ENCODE measurements at regions not wholly inside any gene's neighbourhood (a gene's known extent, or its start where the extent isn't known, plus 50 kb on each side); places are given as distances from the start of the nearest gene placed in this dataset.
"Not testable (repeated sequence)": the region's sequence is repeated elsewhere in the genome, so short reads cannot be mapped to it uniquely, and the experiment has no call there.

- no peak for TF ChIP-seq RAD21 (IDR thresholded peaks at IDR 0.05)
- H3K27me3 ChIP-seq (ENCODE audit: control insufficient read depth in 4 of 4, insufficient read depth in 4 of 4, low read length in 3 of 4) = no peaks in the 10 kb centered on the region
- no peak overlapping the region for H3K4me3 ChIP-seq (ENCODE audit: low read depth in 1 of 3, low read length in 3 of 3)
- no peak for DNase-seq (ENCODE audit: low spot score)
- H3K36me3 ChIP-seq (ENCODE audit: control insufficient read depth in 4 of 4, insufficient read depth in 3 of 4, low read depth in 1 of 4, low read length in 3 of 4) = no peaks in the 10 kb centered on the region
- H3K4me1 ChIP-seq (ENCODE audit: control insufficient read depth in 4 of 4, insufficient read depth in 4 of 4, low read length in 3 of 4) = no peaks in the 10 kb centered on the region
- H3K9me3 ChIP-seq (ENCODE audit: control insufficient read depth in 4 of 4, low read length in 3 of 4) = no peaks in the 10 kb centered on the region
- no peak overlapping the region for H3K9ac ChIP-seq (ENCODE audit: low read depth in 1 of 2, low read length in 2 of 2)
- no peak overlapping the region for H3K27ac ChIP-seq (ENCODE audit: low read depth in 1 of 2, low read length in 2 of 2)
- WGBS = 72% methylated on average over 2 of the region's 2 CpGs
Measured at GRCh38 chr3:145089337-145089736, 1071.6 kb downstream of the PLOD2 start.

GRCh38 chr3:145094355-145094941 is 1066.5 kb downstream of the PLOD2 start:
- H3K9me3 ChIP-seq (ENCODE audit: control insufficient read depth in 4 of 4, low read length in 3 of 4) = no peaks in the 10 kb centered on the region
- H3K9ac ChIP-seq (ENCODE audit: low read depth in 1 of 2, low read length in 2 of 2) = no peak overlapping the region
- no peak for TF ChIP-seq HNF4A (conservative IDR thresholded peaks at IDR 0.05)
- TF ChIP-seq ATF3 (IDR thresholded peaks at IDR 0.05) = no peak
- TF ChIP-seq RXRA (IDR thresholded peaks at IDR 0.05) = no peak
- no peak for TF ChIP-seq EGR1 (IDR thresholded peaks at IDR 0.05; ENCODE audit: low read depth in 2 of 2)
- TF ChIP-seq SP1 (IDR thresholded peaks at IDR 0.05) = no peak
- TF ChIP-seq TAF1 (conservative IDR thresholded peaks at IDR 0.05) = no peak
- no peak for TF ChIP-seq ZBTB33 (IDR thresholded peaks at IDR 0.05)
- no peak for TF ChIP-seq MAX (IDR thresholded peaks at IDR 0.05)
- TF ChIP-seq JUND (IDR thresholded peaks at IDR 0.05) = no peak
- no peak for TF ChIP-seq HNF4G (IDR thresholded peaks at IDR 0.05)
- TF ChIP-seq REST (IDR thresholded peaks at IDR 0.05) = no peak
- WGBS = 27% methylated on average over 3 of the region's 3 CpGs
- H3K4me3 ChIP-seq (ENCODE audit: low read depth in 1 of 3, low read length in 3 of 3) = no peak overlapping the region
- no peaks in the 10 kb centered on the region for H3K4me1 ChIP-seq (ENCODE audit: control insufficient read depth in 4 of 4, insufficient read depth in 4 of 4, low read length in 3 of 4)
- H3K36me3 ChIP-seq (ENCODE audit: control insufficient read depth in 4 of 4, insufficient read depth in 3 of 4, low read depth in 1 of 4, low read length in 3 of 4) = no peaks in the 10 kb centered on the region
- no peak overlapping the region for H3K27ac ChIP-seq (ENCODE audit: low read depth in 1 of 2, low read length in 2 of 2)
- no peak for DNase-seq (ENCODE audit: low spot score)
- no peaks in the 10 kb centered on the region for H3K27me3 ChIP-seq (ENCODE audit: control insufficient read depth in 4 of 4, insufficient read depth in 4 of 4, low read length in 3 of 4)

- 70% methylated on average over 5 of the region's 5 CpGs for WGBS
- DNase-seq (ENCODE audit: low spot score) = not testable (repeated sequence)
Measured at GRCh38 chr3:145111141-145111540, 1049.8 kb downstream of the PLOD2 start.

More at GRCh38 chr3:145111141-145111540, 1049.8 kb downstream of the PLOD2 start:
- not testable (repeated sequence) for H3K36me3 ChIP-seq (ENCODE audit: control insufficient read depth in 4 of 4, insufficient read depth in 3 of 4, low read depth in 1 of 4, low read length in 3 of 4); H3K27me3 ChIP-seq (ENCODE audit: control insufficient read depth in 4 of 4, insufficient read depth in 4 of 4, low read length in 3 of 4); H3K4me1 ChIP-seq (ENCODE audit: control insufficient read depth in 4 of 4, insufficient read depth in 4 of 4, low read length in 3 of 4); H3K4me3 ChIP-seq (ENCODE audit: low read depth in 1 of 3, low read length in 3 of 3); H3K27ac ChIP-seq (ENCODE audit: low read depth in 1 of 2, low read length in 2 of 2); H3K9ac ChIP-seq (ENCODE audit: low read depth in 1 of 2, low read length in 2 of 2); H3K9me3 ChIP-seq (ENCODE audit: control insufficient read depth in 4 of 4, low read length in 3 of 4)
